K562 (cell line): ENCODE measurements at regions not wholly inside any gene's neighbourhood (a gene's known extent, or its start where the extent isn't known, plus 50 kb on each side); places are given as distances from the start of the nearest gene placed in this dataset.

Experiments used
- C11orf30 ChIP-seq: fragments of 450-650 bp; IDR thresholded peaks from 2 replicates; pipeline ENCODE4 v1.6.1; 2016; ENCODE audit warnings: low read depth, mild to moderate bottlenecking
- FOXA1 ChIP-seq: fragments of 450-650 bp; IDR thresholded peaks from 2 replicates; pipeline ENCODE4 v1.6.1; 2016; ENCODE audit warnings: mild to moderate bottlenecking, borderline replicate concordance
- MNT ChIP-seq, 2 experiments: fragments of 450-650 bp; conservative IDR thresholded peaks; 2 replicates each; pipeline ENCODE4 v1.6.1; 2017; ENCODE audit warnings: mild to moderate bottlenecking in 2 of 2, moderate library complexity in 2 of 2
- NR0B1 ChIP-seq: fragments of 450-650 bp; IDR thresholded peaks from one replicate; pipeline ENCODE4 v1.6.1; 2018; ENCODE audit warnings: mild to moderate bottlenecking, moderate library complexity; ENCODE audit not compliant: partially characterized antibody
- PCBP1 ChIP-seq: fragments of 200-400 bp; formaldehyde crosslinking; IDR thresholded peaks from 2 replicates; pipeline ENCODE4 v1.6.1; 2018; ENCODE audit warnings: mild to moderate bottlenecking, low read depth, low read length; ENCODE audit not compliant: poor library complexity, severe bottlenecking
- PHB2 ChIP-seq: fragments of 450-650 bp; IDR thresholded peaks from 2 replicates; pipeline ENCODE4 v1.6.1; 2017; ENCODE audit warnings: low read depth
- POLR3A ChIP-seq: IDR thresholded peaks from 2 replicates; pipeline ENCODE4 v1.6.1; 2011; ENCODE audit warnings: borderline replicate concordance, mild to moderate bottlenecking, moderate library complexity; ENCODE audit not compliant: insufficient read length, insufficient read depth; ENCODE audit errors: extremely low read depth
- PYGO2 ChIP-seq: fragments of 450-650 bp; IDR thresholded peaks from 2 replicates; pipeline ENCODE4 v1.6.1; 2016; ENCODE audit warnings: mild to moderate bottlenecking, missing genetic modification characterization, moderate library complexity, missing compliant biosample characterization
- THAP12 ChIP-seq: fragments of 250-450 bp; sonication (Bioruptor Pico); IDR thresholded peaks from 2 replicates; pipeline ENCODE4 v1.9.0; 2021; ENCODE audit warnings: mild to moderate bottlenecking, inconsistent platforms
- ZC3H8 ChIP-seq: fragments of 450-650 bp; IDR thresholded peaks from 2 replicates; pipeline ENCODE4 v1.6.1; 2017
- TF ChIP-seq, protein P1 (sequence below): fragments of 250-450 bp; sonication (Bioruptor Pico); IDR thresholded peaks from 2 replicates; pipeline ENCODE4 v1.4.0; 2020; ENCODE audit warnings: mild to moderate bottlenecking

DNA sequence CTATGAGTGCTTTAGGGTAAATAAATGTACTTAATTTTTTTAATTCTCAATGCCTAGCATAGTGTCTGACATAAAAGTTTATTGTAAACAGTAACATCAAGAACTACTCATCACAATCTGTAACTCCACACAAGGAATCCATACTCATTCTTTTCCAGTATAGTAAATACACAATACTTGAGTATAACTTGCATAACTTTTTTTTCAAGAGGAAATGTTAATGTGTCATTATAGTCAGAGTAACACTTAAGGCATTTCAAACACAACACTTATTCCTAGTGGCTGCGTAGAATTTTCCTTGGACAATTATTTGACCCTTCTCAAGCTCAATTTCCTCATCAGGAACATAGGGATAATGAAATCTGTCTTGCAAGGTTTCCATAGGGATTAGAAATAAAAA is 584.3 kb downstream of the CAAP1 start (continued):
- TF ChIP-seq, protein P1, sequence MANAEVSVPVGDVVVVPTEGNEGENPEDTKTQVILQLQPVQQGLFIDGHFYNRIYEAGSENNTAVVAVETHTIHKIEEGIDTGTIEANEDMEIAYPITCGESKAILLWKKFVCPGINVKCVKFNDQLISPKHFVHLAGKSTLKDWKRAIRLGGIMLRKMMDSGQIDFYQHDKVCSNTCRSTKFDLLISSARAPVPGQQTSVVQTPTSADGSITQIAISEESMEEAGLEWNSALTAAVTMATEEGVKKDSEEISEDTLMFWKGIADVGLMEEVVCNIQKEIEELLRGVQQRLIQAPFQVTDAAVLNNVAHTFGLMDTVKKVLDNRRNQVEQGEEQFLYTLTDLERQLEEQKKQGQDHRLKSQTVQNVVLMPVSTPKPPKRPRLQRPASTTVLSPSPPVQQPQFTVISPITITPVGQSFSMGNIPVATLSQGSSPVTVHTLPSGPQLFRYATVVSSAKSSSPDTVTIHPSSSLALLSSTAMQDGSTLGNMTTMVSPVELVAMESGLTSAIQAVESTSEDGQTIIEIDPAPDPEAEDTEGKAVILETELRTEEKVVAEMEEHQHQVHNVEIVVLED (CRISPR knock-in tag), result no peak
- no peak for TF ChIP-seq THAP12
- no peak for TF ChIP-seq PCBP1
- no peak for TF ChIP-seq FOXA1
- TF ChIP-seq PYGO2 (tag), result no peak
- no peak for TF ChIP-seq PHB2
- TF ChIP-seq MNT (conservative IDR thresholded peaks at IDR 0.05), result no peak
- TF ChIP-seq POLR3A, result no peak
- no peak for TF ChIP-seq ZC3H8
- TF ChIP-seq NR0B1, result no peak
- TF ChIP-seq C11orf30, result no peak
